ENCODE measurements at regions not wholly inside any gene's neighbourhood (a gene's known extent, or its start where the extent isn't known, plus 50 kb on each side); places are given as distances from the start of the nearest gene placed in this dataset.

DNA sequence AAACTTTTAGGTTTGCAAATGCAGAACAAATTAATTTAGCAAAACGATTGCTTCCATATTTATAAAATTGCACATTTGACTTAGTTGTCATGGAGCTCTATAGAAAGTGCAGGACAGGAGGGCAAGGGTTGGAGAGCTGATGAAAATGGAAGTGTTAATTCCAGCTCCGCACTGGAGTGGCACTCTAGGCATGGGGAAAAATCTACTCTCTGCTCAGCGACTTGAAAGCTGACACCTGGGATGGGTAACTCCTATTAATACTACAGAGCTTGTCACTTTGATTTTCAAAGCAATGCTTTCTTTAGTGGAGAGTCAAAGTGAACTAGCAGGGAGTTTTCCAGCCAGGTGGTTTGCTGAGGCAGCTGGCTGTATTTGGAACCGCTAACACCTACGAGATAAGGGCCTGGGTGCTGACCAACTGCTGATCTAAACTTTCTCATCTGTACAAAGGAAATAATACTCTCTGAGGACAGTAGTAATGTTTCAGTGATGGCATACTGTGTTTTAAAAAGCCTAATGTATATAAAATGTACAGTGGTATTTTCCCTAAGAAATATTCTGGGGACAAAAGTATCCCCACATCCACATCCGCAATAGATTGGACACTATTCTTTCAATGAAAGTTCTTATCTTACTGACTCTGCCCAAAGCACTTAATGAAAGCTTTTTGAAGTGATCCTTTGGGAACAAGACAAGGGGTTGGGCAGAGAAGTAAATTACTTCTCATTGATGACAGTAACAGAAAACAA lies 444.3 kb downstream of the GPAM start:
- DNase-seq (ENCODE audit: low read depth in 2 of 2) = no peak

DNA sequence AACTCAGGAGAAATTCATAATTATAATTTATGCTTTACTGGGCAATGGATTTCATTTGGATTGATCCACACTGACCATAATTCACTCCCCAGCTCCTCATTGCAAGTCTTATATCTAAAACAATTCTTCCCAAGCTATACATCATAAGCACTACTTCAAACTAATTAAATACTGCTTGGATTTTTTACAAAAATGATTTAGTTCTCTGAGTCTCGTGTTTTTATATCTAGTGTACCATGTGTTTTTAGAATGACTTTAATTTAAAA lies 443.8 kb downstream of the GPAM start:
- no peak for DNase-seq (ENCODE audit: low read depth in 2 of 2)

DNA sequence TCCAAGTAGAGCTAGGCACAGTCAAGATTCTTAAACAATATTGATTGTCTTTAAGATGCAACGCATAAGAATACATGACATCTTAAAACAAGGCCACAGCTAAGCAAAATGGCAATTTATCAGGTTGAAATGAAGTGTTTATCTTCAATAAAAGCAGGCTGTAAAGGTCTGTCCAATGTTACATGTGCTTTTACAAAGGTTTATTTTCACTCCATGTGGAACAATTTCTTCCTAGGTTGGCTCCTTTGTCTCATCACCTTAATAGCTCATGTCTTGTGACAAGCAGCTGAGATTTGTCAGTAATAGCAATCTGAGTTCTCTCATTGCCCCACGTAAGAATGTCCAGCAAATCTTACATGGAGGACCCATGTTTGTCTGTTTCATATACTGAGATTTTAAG lies 437.6 kb downstream of the GPAM start:
- no peak for DNase-seq (ENCODE audit: low read depth in 2 of 2)

DNA sequence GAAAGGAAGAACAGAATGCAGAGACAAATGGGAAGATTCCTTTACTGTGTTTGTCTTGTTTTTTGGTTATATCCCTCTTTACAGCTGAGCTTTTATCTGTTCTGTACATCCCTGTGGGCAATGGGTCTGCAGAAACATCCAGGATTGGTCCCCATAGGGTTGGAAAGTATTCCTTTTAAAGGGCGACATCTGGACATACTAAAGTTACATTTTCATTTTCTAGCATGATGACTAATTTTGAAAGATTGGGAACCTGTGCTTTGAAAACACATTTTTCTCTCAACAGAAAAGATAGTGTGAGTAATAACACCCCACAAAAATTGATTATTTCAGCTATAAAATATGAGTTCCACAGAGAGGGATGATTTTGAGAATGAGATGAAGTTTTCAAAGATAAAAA lies 435.8 kb downstream of the GPAM start:
- DNase-seq (ENCODE audit: low read depth in 2 of 2) = no peak

DNA sequence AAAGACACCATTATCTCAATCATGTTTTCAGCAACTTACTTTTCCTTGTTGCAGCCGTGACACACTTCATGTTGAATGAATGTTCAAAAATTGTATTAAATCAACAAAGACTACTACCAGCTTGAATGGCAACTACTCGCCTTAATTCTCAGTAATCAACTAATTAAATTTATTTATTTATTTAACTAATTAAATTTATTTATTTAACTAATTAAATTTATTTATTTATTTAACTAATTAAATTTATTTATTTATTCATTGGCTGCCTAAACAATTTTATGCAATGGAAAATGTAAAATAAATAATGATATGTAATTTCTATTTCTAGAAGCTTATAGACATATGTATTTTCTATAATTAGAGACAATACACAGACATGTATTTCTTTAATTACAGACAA lies 435.4 kb downstream of the GPAM start:
- DNase-seq (ENCODE audit: low read depth in 2 of 2) = no peak

DNA sequence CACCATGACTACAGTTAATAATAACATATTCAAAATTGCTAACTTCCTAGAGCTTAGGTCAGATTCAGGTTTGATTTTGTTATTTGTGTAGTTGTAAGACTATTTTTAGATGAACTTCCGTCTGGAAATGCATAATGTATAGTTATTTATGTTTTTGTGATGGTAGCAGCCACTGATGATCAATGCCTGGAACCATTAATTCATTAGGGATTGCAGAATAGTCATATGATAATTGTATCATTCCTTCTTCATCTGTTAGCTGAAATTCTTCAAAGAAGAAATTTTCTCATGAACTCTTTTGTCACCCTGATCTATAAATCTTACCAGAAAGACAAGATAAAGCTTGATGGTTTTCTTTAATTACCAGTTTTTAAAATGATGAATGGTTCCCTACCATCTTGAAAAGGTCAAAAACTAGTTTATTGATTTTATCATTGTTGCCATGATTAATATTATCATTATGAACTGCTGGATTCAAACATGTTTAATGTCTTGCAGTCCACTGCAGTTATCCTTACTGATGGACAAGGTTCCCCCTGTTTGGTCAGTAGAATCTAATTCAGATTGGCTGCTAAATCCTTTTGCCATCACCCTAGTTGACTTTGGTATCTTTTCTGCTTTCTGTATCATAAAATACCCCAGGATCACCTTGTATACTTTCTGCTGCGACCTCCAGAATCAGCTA lies 433.3 kb downstream of the GPAM start:
- no peak for DNase-seq (ENCODE audit: low read depth in 2 of 2)

DNA sequence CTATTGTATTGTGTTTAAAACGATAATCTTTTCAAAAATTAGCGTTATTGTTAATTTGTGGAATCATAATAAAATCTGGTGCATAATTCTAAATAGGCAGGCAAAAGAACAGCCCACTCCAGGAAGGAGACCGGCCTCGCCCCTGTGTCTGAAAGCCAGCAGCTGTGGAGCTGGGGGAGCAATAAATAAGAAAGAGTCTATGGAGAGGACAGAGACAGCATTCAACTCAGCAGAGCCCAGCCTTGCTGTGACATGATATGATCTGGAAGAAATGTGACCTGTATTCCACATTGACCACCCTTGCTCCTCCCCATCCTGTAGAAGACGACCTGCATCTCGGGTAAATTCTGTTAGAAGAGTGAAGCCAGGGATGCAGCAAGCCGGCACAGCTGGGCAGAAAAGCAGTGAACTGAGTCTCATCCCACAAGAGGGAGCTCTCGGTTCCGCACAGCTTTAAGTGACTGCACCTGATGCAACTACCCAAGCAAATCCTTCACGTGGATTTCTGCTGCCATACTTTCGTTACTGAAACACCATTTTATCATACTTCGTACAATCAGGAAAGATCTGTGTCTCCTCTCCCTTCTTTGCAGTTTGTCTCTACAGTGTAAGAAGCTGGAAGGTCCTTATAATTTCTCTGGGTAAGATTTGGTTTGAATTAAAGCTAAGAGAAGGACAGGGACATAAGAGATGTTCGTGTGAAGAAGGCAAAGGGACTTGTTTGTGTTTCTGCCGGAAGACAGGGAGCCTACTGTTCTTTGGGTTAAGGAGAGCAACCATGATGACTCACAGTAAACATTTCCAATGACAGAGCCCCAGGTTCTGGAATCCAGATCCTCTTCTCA lies 427.1 kb downstream of the GPAM start:
- DNase-seq (ENCODE audit: low read depth in 2 of 2) = no peak

DNA sequence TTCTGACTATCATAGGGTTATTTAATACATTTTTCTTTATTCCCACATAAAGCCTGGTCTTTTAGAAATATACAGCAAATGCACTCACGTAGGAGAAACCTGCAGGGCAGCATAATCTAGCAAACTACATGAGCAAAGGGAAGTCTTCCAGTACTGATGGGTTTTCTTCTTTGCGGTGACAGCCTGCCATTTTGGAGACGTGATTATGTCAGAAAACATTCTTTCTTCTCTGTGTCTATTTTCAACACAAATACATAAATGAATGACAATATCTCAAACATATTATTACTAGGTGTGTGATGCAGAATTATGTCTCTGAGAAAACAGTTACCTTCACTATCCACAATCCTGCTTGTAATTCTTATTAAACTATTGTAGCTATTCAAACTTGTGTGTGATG lies 425.0 kb downstream of the GPAM start:
- no peak for DNase-seq (ENCODE audit: low read depth in 2 of 2)

DNA sequence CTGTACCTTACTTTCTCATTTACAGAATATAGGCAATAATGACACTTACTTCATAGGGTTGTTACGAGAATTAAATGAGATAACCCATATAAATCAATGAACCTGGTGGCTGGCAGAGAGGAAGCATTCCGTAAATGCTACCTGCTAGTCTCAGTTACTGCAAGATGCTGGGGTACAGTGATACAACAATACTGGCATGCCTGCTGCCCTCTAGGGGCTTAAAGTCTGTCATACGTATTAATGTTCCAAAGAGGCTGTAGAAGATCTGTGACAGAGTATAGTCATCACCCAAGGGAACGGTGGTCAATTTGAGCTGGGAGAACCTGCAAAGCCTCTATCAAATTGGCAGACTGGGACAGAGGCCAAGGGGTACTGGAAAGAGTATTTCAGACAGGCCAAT lies 421.5 kb downstream of the GPAM start:
- DNase-seq (ENCODE audit: low read depth in 2 of 2) = no peak

DNA sequence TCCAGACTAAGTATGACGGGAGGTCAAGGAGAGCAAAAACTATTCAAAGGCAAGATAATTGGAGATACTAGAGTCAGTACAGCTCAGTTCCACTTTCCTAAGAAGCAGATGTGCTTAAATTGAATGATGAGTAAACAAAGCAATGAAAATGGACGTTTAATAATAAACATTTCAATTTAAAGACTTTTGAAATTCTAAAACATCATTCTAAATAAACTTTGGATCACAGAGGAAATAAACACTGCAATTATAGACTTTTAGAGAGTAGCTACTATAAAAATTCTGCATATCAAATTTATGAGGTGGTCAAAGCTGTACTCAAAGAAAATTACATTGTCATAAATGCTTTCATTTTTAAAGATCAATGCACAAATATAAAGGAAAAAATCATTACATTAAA lies 418.3 kb downstream of the GPAM start:
- DNase-seq (ENCODE audit: low read depth in 2 of 2) = no peak

DNA sequence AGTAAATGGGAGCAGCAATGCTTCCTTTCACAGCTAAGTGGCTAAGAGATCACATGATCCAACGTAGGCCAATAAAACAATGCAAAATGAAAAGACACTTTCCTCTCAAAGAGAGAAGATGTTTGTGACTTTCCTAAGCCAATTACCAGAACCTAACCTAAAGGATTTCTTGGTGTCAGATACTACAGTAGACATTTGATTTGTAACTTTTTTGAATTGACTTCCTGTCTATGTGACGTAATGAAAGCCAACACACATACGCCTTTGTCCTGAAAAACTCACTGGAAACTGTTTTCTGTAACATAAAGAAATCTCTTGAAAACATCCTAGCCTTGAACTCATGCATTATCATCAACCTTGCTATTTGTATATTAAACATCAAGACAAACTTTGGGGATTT lies 417.1 kb downstream of the GPAM start:
- no peak for DNase-seq (ENCODE audit: low read depth in 2 of 2)

DNA sequence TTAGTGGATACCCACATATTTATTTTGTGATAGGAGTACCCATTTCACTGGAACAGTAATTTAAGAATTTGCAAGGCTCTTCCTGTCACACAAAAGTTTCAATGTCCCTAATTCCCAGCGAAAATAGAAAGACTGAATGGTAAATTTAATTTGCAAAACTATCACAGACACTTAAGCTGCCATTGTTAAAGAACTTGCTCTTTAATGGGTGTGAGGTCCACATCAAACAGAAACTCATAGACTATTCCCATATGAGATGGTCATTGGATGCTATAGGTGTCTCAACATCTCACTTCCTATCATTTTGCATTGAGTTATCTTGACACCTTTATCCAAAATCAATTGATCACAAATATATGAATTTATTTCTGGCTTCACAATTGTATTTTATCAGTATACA lies 415.9 kb downstream of the GPAM start:
- no peak for DNase-seq (ENCODE audit: low read depth in 2 of 2)

DNA sequence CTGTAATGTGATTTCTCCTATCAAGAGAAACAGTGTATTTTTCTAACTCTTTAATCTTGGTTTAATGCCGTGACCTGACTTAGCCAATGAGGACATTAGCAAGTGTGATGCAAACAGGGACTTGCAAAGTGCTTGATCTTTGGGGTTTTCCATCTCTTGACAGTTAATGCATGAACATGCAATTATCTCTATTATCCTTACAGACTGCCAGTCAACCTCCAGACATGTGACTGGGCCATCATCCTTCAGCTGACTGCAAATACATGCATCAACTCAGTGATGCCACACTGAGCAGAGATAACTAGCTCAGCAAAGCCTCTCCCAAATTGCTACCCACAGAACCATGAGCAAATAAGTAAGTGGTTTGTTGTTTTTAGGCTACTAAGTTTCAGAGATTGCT lies 409.6 kb downstream of the GPAM start:
- DNase-seq (ENCODE audit: low read depth in 2 of 2) = no peak

DNA sequence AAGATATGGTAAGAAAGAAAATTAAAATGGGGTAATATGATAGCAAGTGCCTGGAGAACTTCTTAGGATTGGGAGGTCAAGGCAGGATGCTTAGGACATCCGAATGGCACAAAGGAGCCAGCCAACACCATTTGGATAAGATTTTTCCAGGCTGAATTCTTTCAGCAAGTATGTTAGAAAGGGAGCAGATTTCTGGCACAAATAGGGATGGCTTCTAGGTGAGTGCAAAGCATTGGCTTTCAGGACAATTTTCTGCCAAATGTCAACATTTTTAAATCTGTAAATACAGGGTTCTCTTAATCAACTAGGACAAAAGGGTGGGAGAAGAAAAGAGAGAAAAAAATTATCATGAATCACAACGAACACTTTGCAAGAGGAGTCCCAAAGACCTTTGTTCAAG lies 409.1 kb downstream of the GPAM start:
- DNase-seq (ENCODE audit: low read depth in 2 of 2) = no peak

DNA sequence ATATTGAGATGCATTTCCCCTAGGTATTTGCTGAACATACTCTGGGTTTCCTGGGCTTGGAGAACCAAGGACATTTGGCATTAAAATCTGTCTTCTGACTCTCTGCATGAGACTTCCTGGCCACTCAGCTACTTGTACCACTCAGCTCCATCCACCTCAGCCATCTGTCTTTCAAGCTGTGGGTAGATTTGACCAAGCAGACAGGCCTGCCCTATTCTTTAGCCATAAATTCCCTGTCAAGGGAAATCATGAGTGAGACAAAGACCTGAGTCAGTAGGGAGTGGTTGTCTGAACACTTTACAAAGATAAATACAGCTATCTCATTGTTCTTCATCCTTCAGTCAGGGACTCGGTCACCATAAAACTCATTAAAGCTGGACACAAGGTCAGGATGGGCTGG lies 399.1 kb downstream of the GPAM start:
- no peak for DNase-seq (ENCODE audit: low read depth in 2 of 2)

DNA sequence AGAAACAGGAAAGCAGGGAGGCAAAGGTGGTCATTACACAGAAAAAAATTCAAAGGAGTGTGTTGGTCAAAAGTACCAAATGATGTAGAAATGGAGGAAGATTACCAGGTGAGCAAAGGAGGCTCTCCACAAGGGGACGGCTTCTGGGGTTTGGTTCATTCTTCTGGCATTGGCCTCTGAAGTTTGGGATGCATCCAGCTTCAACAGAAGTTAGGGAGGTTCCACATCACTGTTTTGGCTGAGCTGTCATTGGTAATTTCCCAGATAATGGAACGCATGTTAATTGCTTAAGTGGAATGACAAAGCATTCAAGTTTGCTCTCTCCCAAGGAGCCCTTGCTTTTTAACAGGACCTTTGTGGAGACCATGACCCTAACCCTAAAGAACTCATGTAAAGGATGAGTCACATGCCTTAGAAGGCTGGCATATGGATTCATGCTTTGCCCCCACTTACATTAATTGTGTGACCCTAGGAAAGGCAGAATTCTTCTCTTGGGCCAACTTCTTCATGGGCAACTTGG lies 398.6 kb downstream of the GPAM start:
- no peak for DNase-seq (ENCODE audit: low read depth in 2 of 2)

DNA sequence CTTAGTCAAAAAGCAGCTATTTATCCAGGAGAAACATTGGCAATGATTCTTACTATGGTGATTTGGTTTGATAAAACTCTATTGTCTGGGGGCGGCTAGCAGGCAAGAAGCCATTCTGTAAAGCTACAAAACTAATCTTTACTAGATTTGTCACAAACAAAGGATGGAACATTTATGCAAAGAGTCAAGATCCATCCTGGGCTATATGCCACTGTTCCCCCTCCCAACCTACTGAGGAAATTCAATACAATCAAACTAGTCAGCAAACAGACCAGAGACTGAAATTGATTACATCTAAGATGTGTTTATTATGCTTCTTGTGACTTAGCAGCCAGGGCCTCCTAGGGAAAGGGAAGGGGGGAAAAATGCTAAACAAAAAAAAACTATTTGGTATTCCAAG lies 397.6 kb downstream of the GPAM start:
- DNase-seq (ENCODE audit: low read depth in 2 of 2) = no peak

DNA sequence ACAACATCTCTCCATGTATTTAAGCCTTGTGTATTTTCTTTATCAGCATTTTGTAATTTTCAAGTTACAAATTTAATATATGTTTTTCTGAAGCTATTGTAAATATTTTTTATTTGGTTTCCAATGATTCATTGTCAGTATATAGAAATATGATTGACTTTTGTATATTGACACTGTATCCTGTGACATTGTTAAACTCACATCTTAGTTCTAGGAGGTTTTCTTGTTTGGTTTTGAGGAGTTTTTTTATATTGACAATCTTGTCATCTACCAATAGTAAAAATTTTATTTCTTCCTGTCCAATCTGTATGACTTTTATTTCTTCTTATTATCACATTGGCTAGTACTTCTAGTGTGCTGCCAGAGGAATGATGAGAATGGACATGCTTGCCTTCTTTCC lies 393.7 kb downstream of the GPAM start:
- no peak for DNase-seq (ENCODE audit: low read depth in 2 of 2)

DNA sequence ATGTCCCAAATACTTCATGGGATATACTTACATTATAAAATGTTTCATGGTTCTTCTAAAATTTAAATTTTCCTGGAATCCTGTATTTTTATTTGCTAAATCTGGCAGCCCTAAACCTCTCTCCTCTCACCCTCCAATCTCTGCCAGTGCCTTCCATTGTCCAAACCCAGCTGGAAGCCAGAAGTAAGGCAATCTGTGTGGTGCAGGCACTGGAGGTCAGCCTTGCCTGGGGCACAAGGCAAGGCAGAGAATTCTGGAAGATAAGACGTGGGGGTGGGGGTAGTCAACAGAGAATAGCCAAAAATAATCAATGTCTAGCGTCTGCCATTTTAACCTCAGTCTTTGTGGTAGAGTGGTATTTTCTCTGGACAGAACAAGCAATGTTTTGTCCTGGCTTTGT lies 381.7 kb downstream of the GPAM start:
- no peak for DNase-seq (ENCODE audit: low read depth in 2 of 2)

DNA sequence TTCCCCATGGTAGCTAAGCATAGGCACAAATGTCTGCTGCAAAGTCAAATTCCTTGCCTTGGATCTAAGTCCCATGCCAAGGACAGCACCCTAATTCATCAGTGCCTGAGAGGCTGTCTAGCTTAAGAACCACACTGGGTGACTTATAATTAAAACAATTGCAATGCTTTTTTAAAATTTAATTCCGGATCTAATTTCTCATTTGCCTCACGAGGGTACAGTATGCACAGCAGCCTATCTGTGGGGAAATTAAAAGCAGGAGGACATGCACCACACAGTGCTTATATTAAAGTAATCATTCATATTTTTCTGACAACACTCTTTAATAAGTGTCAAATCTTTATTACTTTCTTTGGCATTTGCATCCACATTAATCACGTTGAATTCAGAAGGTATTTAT lies 378.8 kb downstream of the GPAM start:
- DNase-seq (ENCODE audit: low read depth in 2 of 2) = no peak

DNA sequence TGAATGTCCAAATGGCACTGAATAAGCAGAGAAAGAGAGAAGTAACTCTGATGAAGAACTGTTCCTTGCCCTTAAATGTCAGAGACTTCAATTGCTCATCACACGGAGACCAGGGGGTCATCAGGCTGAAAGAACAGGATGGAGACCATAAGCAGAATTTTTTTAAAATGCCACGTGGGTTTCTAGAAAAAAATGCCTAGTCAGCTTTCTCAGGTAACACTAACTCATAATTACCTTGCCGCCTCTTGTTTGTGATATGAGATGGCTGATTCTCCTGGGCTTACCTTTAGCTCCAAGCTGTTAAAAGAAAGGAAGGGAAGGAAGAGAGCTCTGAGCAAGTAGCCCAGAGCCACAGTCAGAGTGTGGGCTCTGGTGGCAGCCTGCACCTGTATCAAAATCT lies 372.0 kb downstream of the GPAM start:
- no peak for DNase-seq (ENCODE audit: low read depth in 2 of 2)

DNA sequence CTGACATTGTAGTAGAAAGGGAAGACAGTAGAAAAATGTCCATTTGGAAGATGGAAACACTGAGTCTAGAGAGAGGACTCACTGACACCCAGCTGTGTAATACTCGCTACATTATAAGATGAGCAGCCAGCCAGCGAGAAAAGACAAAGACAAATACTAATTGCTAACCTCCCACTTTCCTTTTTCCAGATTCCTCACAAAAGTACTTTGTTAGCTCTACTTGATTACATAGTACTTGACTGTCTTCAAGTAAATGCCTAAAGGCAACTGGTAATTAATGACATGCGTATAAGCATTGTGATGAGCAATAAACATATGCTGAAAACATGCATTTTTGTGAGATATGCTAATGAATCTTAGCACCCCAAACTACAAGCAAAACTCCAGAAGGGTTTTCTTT lies 363.1 kb downstream of the GPAM start:
- no peak for DNase-seq (ENCODE audit: low read depth in 2 of 2)

DNA sequence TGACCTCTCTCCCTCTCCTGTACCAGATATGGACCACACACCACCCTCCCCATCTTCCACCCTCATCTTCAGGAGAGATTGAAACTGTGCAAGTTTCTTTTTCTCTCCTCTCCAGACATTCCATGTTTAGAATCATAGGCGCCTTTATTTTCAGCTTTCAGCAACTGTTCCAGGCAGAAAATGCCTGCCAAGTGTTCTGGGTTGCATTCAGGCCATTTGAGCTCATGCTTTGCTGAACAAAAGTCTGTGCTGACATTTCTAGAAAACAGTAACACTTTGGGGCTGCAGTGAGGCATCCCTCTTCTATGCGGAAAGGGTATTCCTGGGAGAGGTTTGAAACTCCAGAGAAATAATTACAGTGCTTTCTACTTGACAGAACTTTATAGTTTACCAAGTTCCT lies 361.7 kb downstream of the GPAM start:
- DNase-seq (ENCODE audit: low read depth in 2 of 2) = no peak

Data from activated CD8-positive, alpha-beta memory T cell treated with anti-CD3 and anti-CD28 coated beads for 4 hours (primary cell).